Smooth muscle cell (in vitro differentiated cells): ENCODE measurements at regions not wholly inside any gene's neighbourhood (a gene's known extent, or its start where the extent isn't known, plus 50 kb on each side); places are given as distances from the start of the nearest gene placed in this dataset.

ENCODE experiments used
- DNase-seq: peaks from one replicate; lab custom pipeline; 2025; ENCODE audit not compliant: unreplicated experiment; lab: John Stamatoyannopoulos, UW
- H2AFZ ChIP-seq: fragments of 200-600 bp; sonication (generic); 2 replicates; pipeline ENCODE4 v1.6.0; 2016; ENCODE audit warnings: antibody characterized with exemption, low read depth, mild to moderate bottlenecking
- H3F3A ChIP-seq: fragments of 200-600 bp; sonication (generic); 2 replicates; pipeline ENCODE4 v1.6.0; 2017; ENCODE audit warnings: antibody characterized with exemption, low read depth
- H3K27ac ChIP-seq: fragments of 200-600 bp; sonication (generic); 2 replicates; pipeline ENCODE4 v1.5.1; 2016; ENCODE audit warnings: low read depth, mild to moderate bottlenecking
- H3K27me3 ChIP-seq: fragments of 200-600 bp; sonication (generic); 2 replicates; pipeline ENCODE4 v1.6.1; 2016; ENCODE audit warnings: low read depth, mild to moderate bottlenecking
- H3K36me3 ChIP-seq: fragments of 200-600 bp; sonication (generic); 2 replicates; pipeline ENCODE4 v1.5.1; 2016; ENCODE audit warnings: low read depth
- H3K4me1 ChIP-seq: fragments of 200-600 bp; sonication (generic); 2 replicates; pipeline ENCODE4 v1.5.1; 2016; ENCODE audit warnings: low read depth
- H3K4me2 ChIP-seq: fragments of 200-600 bp; sonication (generic); 2 replicates; pipeline ENCODE4 v1.6.0; 2016; ENCODE audit warnings: mild to moderate bottlenecking
- H3K4me3 ChIP-seq: fragments of 200-600 bp; sonication (generic); 2 replicates; pipeline ENCODE4 v1.5.1; 2016; ENCODE audit warnings: mild to moderate bottlenecking
- H3K79me2 ChIP-seq: fragments of 200-600 bp; sonication (generic); 2 replicates; pipeline ENCODE4 v1.6.0; 2016; ENCODE audit warnings: low read depth, mild to moderate bottlenecking
- H3K9ac ChIP-seq: fragments of 200-600 bp; sonication (generic); 2 replicates; pipeline ENCODE4 v1.6.0; 2016; ENCODE audit warnings: low read depth
- H3K9me3 ChIP-seq: fragments of 200-600 bp; sonication (generic); replicated peaks from 2 replicates; pipeline ENCODE4 v1.5.1; 2016; ENCODE audit warnings: low read depth
- H4K20me1 ChIP-seq: fragments of 200-600 bp; sonication (generic); 2 replicates; pipeline ENCODE4 v1.6.0; 2016; ENCODE audit warnings: low read depth
- WGBS: methylation state at CpG from one replicate; pipeline ENCODE4 v1.1.7; 2016; ENCODE audit warnings: low lambda C conversion rate; 5-methylcytosine and 5-hydroxymethylcytosine counted together
- TF ChIP-seq, protein P1 (sequence below): fragments of 200-600 bp; sonication (generic); IDR thresholded peaks from 2 replicates; pipeline ENCODE4 v1.5.1; 2017; ENCODE audit warnings: borderline replicate concordance, mild to moderate bottlenecking, antibody characterized with exemption; ENCODE audit not compliant: insufficient read depth, poor library complexity, severe bottlenecking

DNA sequence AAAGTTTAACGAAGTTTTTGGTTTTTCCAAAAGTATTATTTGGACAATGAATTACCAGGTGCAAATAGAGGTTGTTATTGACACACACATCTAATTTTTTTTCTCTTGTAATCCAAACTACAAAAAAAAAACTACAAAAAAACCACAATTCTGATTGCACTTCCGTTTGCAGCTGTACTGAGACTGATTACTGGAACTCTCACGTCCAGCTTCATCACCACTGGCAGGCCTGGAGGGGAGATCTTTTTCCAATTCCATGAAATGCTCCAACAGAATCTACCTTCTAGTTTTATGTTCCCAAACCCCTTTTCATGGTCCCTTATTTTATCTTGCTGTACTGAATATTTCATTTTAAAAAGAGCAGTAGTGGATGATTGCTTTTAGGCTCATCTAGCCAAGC is 1118.3 kb downstream of the C4orf33 start:
- DNase-seq: no peak
- WGBS: 76% methylated on average over 3 of the region's 3 CpGs
- Histone ChIP-seq H3K4me3 (no peak overlapping the region), H3K27ac (no peak overlapping the region), H3K79me2 (no peaks in the 10 kb centered on the region), H4K20me1 (no peaks in the 10 kb centered on the region), H2AFZ (no peak overlapping the region), H3K36me3 (no peaks in the 10 kb centered on the region), H3K27me3 (no peaks in the 10 kb centered on the region), H3K4me2 (no peak overlapping the region), H3K4me1 (no peaks in the 10 kb centered on the region), H3K9me3 (no peaks in the 10 kb centered on the region), H3K9ac (no peak overlapping the region), H3F3A (no peaks in the 10 kb centered on the region)
- TF ChIP-seq, protein P1, sequence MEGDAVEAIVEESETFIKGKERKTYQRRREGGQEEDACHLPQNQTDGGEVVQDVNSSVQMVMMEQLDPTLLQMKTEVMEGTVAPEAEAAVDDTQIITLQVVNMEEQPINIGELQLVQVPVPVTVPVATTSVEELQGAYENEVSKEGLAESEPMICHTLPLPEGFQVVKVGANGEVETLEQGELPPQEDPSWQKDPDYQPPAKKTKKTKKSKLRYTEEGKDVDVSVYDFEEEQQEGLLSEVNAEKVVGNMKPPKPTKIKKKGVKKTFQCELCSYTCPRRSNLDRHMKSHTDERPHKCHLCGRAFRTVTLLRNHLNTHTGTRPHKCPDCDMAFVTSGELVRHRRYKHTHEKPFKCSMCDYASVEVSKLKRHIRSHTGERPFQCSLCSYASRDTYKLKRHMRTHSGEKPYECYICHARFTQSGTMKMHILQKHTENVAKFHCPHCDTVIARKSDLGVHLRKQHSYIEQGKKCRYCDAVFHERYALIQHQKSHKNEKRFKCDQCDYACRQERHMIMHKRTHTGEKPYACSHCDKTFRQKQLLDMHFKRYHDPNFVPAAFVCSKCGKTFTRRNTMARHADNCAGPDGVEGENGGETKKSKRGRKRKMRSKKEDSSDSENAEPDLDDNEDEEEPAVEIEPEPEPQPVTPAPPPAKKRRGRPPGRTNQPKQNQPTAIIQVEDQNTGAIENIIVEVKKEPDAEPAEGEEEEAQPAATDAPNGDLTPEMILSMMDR: no peak

DNA sequence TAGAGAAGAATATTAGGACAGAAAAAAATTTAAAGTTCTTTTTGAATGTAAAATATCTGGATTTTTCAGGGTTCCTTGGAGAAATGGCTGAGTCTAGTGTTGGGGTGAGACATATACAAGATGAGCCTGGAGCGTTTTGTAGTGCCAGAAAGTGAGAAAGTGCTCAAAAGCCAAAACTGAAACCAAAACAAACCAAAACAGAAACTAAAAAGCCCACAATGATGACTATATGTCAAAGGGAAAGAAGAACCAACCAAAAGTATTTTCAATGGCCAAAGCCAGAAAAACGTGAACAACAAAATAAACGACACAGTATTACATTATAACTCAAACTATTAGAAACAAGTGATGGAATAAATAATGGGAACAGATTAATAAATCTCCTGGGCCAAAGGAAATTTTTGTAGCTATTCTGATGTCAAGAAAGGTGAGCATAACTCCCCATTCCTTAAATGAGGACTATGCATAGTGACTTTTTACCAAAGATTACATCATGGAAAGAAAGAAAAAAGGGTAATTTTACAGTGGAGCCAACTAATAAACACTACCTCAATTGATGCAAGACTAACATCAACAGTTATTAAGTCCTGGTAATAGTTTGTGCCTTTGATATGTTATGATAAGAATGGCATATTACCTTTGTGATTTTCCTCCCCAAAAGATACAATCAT is 1137.6 kb downstream of the C4orf33 start:
- no peak overlapping the region for H3K4me2 ChIP-seq
- no peak overlapping the region for H2AFZ ChIP-seq
- WGBS: 89% methylated on average over 3 of the region's 3 CpGs

DNA sequence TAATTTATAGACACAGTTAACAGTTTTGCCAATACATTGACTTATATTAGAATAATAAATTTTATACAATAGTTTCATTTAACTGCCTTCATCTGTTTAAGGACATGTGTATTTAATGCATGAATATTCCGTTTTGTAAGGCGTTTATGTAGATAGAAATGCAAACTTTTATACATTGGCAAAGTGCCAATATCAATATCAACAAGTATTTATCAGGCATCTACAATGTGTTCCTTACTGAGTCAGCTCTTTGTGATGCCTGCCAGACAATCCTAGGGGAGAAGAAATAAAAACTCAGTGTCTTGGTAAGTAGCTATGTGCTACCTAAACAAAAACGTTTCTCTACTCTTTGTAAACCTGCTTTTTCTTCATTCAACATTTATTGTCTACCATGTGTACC is 1142.2 kb downstream of the C4orf33 start:
- H3K4me3 ChIP-seq: no peak overlapping the region
- H3K9me3 ChIP-seq: no peaks in the 10 kb centered on the region
- 71% methylated on average over 3 of the region's 3 CpGs for WGBS
- H3K36me3 ChIP-seq: no peaks in the 10 kb centered on the region
- no peaks in the 10 kb centered on the region for H3F3A ChIP-seq
- no peak for DNase-seq
- no peaks in the 10 kb centered on the region for H3K4me1 ChIP-seq
- H3K9ac ChIP-seq: no peak overlapping the region
- no peaks in the 10 kb centered on the region for H3K79me2 ChIP-seq
- TF ChIP-seq, protein P1: no peak
- no peak overlapping the region for H2AFZ ChIP-seq
- H3K4me2 ChIP-seq: no peak overlapping the region
- no peaks in the 10 kb centered on the region for H4K20me1 ChIP-seq
- no peaks in the 10 kb centered on the region for H3K27me3 ChIP-seq
- no peak overlapping the region for H3K27ac ChIP-seq

More for the DNA sequence above, 1137.6 kb downstream of the C4orf33 start:
- Histone ChIP-seq H3K36me3 (no peaks in the 10 kb centered on the region), H3K9ac (no peak overlapping the region), H3K27ac (no peak overlapping the region), H3K4me1 (no peaks in the 10 kb centered on the region), H3F3A (no peaks in the 10 kb centered on the region), H4K20me1 (no peaks in the 10 kb centered on the region), H3K4me3 (no peak overlapping the region), H3K9me3 (no peaks in the 10 kb centered on the region), H3K27me3 (no peaks in the 10 kb centered on the region), H3K79me2 (no peaks in the 10 kb centered on the region)
- no peak for DNase-seq
- TF ChIP-seq, protein P1: no peak

DNA sequence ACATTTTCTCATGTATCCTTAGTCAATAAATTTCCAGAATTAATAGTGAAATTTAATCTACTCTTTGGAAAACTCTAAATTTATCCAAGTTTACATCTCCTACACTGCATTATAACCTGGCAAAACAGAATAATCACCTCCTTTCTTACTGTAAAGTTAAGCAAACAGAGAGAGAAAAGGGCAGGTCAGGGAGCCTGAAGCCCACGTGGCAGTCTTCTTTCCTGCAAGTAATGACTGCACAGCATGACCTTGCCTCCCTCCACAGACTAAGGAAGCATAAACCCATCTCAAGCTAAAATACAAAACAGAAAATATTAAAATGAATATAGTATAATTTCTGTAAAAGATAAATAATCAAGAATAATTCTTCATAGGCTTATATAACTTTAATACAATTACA is 1153.0 kb downstream of the C4orf33 start:
- H2AFZ ChIP-seq: no peak overlapping the region
- H3K79me2 ChIP-seq: no peaks in the 10 kb centered on the region
- H3K27me3 ChIP-seq: no peaks in the 10 kb centered on the region
- H3K9ac ChIP-seq: no peak overlapping the region
- WGBS: 21% methylated on average over 1 of the region's 1 CpG
- no peaks in the 10 kb centered on the region for H3K9me3 ChIP-seq
- no peaks in the 10 kb centered on the region for H4K20me1 ChIP-seq
- no peaks in the 10 kb centered on the region for H3K4me1 ChIP-seq
- no peak overlapping the region for H3K4me3 ChIP-seq
- no peak for DNase-seq
- H3K27ac ChIP-seq: no peak overlapping the region
- TF ChIP-seq, protein P1: no peak
- no peak overlapping the region for H3K4me2 ChIP-seq
- no peaks in the 10 kb centered on the region for H3K36me3 ChIP-seq
- no peaks in the 10 kb centered on the region for H3F3A ChIP-seq
